Choroid plexus epithelial cell (primary cell): ENCODE measurements at regions not wholly inside any gene's neighbourhood (a gene's known extent, or its start where the extent isn't known, plus 50 kb on each side); places are given as distances from the start of the nearest gene placed in this dataset.
A peak's percentile ranks its signal among the peaks of the same experiment; 100 is the strongest.

ENCODE experiments used
- DNase-seq: peaks from one replicate; pipeline ENCODE4 v3.0.0-alpha.2; 2010; ENCODE audit warnings: low read depth
- H3K4me3 ChIP-seq: 2 replicates; pipeline ENCODE4 v1.5.1; 2011; ENCODE audit warnings: low read depth, mild to moderate bottlenecking, control low read depth, low read length, moderate library complexity
- TF ChIP-seq, protein P1 (sequence below): conservative IDR thresholded peaks from 2 replicates; pipeline ENCODE4 v1.5.1; 2011; ENCODE audit warnings: low read depth, mild to moderate bottlenecking, control low read depth, inconsistent platforms, low read length, moderate library complexity

- H3K4me3 ChIP-seq = no peak overlapping the region
- no peak for DNase-seq
These were observed 141.6 kb upstream of the GDF10 start for GRCh38 chr10:47158116-47159071.

GRCh38 chr10:47159361-47160260, 140.4 kb upstream of the GDF10 start:
- no peak overlapping the region for H3K4me3 ChIP-seq
- no peak for DNase-seq
- TF ChIP-seq, protein P1, sequence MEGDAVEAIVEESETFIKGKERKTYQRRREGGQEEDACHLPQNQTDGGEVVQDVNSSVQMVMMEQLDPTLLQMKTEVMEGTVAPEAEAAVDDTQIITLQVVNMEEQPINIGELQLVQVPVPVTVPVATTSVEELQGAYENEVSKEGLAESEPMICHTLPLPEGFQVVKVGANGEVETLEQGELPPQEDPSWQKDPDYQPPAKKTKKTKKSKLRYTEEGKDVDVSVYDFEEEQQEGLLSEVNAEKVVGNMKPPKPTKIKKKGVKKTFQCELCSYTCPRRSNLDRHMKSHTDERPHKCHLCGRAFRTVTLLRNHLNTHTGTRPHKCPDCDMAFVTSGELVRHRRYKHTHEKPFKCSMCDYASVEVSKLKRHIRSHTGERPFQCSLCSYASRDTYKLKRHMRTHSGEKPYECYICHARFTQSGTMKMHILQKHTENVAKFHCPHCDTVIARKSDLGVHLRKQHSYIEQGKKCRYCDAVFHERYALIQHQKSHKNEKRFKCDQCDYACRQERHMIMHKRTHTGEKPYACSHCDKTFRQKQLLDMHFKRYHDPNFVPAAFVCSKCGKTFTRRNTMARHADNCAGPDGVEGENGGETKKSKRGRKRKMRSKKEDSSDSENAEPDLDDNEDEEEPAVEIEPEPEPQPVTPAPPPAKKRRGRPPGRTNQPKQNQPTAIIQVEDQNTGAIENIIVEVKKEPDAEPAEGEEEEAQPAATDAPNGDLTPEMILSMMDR = no peak

More at GRCh38 chr10:47158116-47159071, 141.6 kb upstream of the GDF10 start:
- TF ChIP-seq, protein P1 = no peak

DNA sequence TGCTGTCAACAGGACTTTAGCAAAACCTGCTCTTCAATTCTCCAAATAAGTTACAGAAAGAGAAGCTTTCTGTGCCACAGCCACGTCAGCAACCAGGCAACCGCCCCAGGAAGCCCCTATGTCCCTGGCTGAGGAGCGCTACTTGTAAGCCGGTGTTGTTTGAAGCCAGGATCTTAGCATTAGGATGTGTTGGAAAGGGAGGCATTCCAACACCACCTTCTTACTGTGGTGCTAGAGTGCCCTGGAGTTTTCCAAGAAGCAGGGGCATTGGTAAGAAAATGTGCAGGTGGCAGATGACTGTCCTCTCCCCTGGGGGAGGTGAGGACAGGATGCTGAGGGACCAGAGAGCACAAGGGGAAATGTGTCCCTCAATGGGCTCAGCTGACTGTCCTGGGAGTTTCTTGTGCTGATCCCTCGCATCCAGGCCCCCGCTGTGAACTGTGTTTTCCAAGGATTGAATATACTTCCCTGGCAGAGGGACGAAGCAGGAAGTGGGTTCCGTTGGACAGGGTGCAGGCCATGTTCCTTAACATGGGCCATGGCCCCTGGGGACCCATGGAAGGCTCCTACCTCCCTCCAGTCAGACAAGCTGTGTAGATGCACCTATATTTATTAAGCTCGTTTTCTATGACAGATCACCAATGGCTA, 139.6 kb upstream of the GDF10 start:
- TF ChIP-seq, protein P1 = no peak
- no peak overlapping the region for H3K4me3 ChIP-seq
- no peak for DNase-seq

DNA sequence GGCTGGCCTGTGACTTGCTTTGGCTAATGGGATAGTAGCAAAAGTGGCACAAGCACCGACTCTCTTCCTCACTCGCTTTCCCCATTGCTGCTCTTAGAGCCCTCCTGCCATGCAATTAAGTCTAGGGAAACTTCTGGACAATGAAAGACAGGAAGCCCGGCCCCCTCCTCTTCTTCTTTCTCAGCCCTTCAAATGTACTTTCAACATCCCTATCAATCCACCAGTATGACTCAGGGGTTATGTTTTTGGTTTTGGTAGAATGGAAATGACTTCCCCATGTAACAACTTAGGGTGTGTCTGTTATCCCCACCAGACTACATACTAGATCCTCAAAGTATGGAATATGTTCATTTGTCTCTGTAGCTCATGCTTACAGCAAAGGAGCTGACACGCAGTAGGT, 139.0 kb upstream of the GDF10 start:
- no peak for DNase-seq
- no peak overlapping the region for H3K4me3 ChIP-seq

DNA sequence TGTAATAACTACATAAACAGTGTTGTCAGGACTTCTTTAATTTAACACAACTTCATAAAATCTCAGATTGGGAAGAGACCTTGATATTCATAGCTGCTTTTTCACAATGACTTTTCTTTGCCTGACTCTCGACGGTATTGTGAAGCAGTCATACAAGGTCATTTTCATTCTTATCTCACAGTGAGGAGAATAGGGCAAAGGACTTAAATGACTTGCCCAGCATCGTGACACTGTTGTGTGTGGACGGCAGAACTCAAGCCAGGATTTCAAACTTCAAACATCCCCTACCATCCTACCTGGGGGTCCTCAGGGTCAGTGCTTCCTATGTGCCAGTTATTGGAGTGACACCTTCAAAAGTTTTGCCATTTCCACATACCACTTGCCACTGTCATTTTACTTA, 138.5 kb upstream of the GDF10 start:
- DNase-seq = no peak

More for the DNA sequence above, 139.0 kb upstream of the GDF10 start:
- TF ChIP-seq, protein P1 = no peak

GRCh38 chr10:47164126-47164799, 135.7 kb upstream of the GDF10 start:
- TF ChIP-seq, protein P1 = no peak
- H3K4me3 ChIP-seq = no peak overlapping the region
- peak; percentile 93 for DNase-seq

More for the DNA sequence above, 138.5 kb upstream of the GDF10 start:
- H3K4me3 ChIP-seq = no peak overlapping the region
- TF ChIP-seq, protein P1 = no peak
